BJ (cell line): ENCODE measurements at regions not wholly inside any gene's neighbourhood (a gene's known extent, or its start where the extent isn't known, plus 50 kb on each side); places are given as distances from the start of the nearest gene placed in this dataset.

Experiments
- CTCF ChIA-PET: fragments of 350-600 bp; formaldehyde crosslinking; extraction: SDS; loops from one replicate; lab custom pipeline; 2021; ENCODE audit warnings: antibody characterized with exemption, inconsistent platforms; lab: Yijun Ruan, JAX
- POLR2A ChIA-PET: fragments of 300-600 bp; sonication (Branson Sonifier 250); formaldehyde crosslinking; extraction: SDS; loops from one replicate; lab custom pipeline; 2021; ENCODE audit warnings: antibody characterized with exemption; lab: Charles Lee
- DNase-seq: peaks from one replicate; pipeline ENCODE4 v3.0.0-alpha.2; 2011; ENCODE audit warnings: low read depth
- H3K27me3 ChIP-seq: 2 replicates; pipeline ENCODE4 v1.6.0; 2011; ENCODE audit warnings: low read length; ENCODE audit not compliant: control insufficient read depth, insufficient read depth
- H3K36me3 ChIP-seq: 2 replicates; pipeline ENCODE4 v1.5.1; 2011; ENCODE audit warnings: low read length; ENCODE audit not compliant: control insufficient read depth, insufficient read depth
- H3K4me3 ChIP-seq: 2 replicates; pipeline ENCODE4 v1.5.1; 2011; ENCODE audit warnings: low read depth, mild to moderate bottlenecking, control low read depth, low read length
- CTCF ChIP-seq: IDR thresholded peaks from 2 replicates; pipeline ENCODE4 v1.5.1; 2011; ENCODE audit warnings: low read depth, mild to moderate bottlenecking, control low read depth, inconsistent platforms, low read length, moderate library complexity; ENCODE audit not compliant: insufficient read depth

- CTCF ChIA-PET: no interaction called here
- no peak for TF ChIP-seq CTCF
Observed at GRCh38 chr5:155686131-155686530, 640.8 kb upstream of the SGCD start.

GRCh38 chr5:155689406-155689805 is 637.6 kb upstream of the SGCD start:
- no peak for TF ChIP-seq CTCF
- H3K4me3 ChIP-seq: no peak overlapping the region
- H3K27me3 ChIP-seq: no peaks in the 10 kb centered on the region
- no peak for DNase-seq
- no peaks in the 10 kb centered on the region for H3K36me3 ChIP-seq
- ChIA-PET POLR2A (no interaction called here), CTCF (no interaction called here)

More at GRCh38 chr5:155686131-155686530, 640.8 kb upstream of the SGCD start:
- no peaks in the 10 kb centered on the region for H3K36me3 ChIP-seq
- POLR2A ChIA-PET: no interaction called here
- no peaks in the 10 kb centered on the region for H3K27me3 ChIP-seq
- DNase-seq: no peak
- no peak overlapping the region for H3K4me3 ChIP-seq

DNA sequence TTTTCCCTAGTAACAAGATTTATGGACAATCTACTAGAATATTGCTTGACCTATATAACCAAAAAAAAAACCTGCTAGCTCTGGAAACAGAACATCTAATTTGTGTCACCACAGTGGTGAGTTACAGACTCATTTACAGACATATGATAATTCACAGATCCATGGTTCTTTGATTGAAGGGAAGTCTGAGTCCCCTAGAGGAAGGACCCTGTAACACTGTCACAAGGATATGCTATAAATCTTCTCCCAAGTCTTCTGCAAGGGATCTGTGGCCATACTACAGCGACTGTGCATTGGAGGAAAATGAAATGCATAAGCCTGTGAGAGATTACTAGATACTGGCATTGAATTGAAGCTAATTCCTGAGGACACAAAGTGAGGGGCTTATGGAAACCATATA is 630.6 kb upstream of the SGCD start:
- Histone ChIP-seq H3K4me3 (no peak overlapping the region), H3K36me3 (no peaks in the 10 kb centered on the region), H3K27me3 (no peaks in the 10 kb centered on the region)
- no peak for DNase-seq
- TF ChIP-seq CTCF: no peak
- POLR2A ChIA-PET: no interaction called here
- CTCF ChIA-PET: no interaction called here

DNA sequence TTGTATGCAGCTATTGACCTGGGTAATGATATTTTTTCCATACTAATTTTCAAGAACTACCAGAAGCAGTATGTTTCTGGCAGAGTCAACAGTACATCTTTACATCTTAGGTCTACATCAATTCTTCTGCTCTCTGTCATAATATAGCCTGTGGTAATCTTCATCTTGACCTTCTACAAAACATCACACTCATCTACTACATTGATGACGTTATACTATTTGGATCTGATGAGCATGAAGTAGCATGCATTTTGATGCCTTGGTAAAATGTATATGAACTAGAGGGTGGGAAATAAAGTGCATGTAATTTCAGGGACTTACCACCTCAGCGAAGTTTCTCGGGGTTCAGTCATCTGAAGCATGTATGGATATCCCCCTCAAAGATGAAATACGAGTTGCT is 629.7 kb upstream of the SGCD start:
- Histone ChIP-seq H3K36me3 (no peaks in the 10 kb centered on the region), H3K4me3 (no peak overlapping the region), H3K27me3 (no peaks in the 10 kb centered on the region)
- CTCF ChIA-PET: no interaction called here
- POLR2A ChIA-PET: no interaction called here
- no peak for DNase-seq
- no peak for TF ChIP-seq CTCF

DNA sequence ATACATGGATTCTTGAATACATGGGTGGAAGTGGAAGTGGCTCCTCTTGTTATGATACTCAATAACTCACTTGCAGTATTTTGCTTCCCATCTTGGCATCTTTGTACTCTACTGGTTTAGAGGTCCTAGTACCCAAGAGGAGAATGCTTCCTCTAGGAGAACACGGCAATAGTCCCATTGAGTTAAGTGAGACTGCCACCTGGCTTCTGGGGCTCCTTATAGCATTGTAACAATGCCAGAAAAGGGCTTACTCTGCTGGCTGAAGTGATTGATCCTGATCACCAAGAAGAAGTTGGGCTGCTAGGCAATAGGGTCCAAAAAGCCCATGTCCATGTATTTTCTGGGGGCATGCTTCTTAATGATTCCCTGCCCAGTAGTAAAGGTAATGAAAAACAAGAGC is 627.6 kb upstream of the SGCD start:
- no peaks in the 10 kb centered on the region for H3K27me3 ChIP-seq
- H3K36me3 ChIP-seq: no peaks in the 10 kb centered on the region
- no peak for TF ChIP-seq CTCF
- no peak for DNase-seq
- POLR2A ChIA-PET: no interaction called here
- CTCF ChIA-PET: no interaction called here
- H3K4me3 ChIP-seq: no peak overlapping the region
